HG03378 (cell line): ENCODE measurements at regions not wholly inside any gene's neighbourhood (a gene's known extent, or its start where the extent isn't known, plus 50 kb on each side); places are given as distances from the start of the nearest gene placed in this dataset.
"Not testable (repeated sequence)": the region's sequence is repeated elsewhere in the genome, so short reads cannot be mapped to it uniquely, and the experiment has no call there.

Experiments
- ATAC-seq: cut with Tn5 transposase; IDR thresholded peaks from one replicate; pipeline ENCODE4 v1.9.1; 2021; ENCODE audit warnings: mild to moderate bottlenecking, moderate library complexity; ENCODE audit not compliant: unreplicated experiment

DNA sequence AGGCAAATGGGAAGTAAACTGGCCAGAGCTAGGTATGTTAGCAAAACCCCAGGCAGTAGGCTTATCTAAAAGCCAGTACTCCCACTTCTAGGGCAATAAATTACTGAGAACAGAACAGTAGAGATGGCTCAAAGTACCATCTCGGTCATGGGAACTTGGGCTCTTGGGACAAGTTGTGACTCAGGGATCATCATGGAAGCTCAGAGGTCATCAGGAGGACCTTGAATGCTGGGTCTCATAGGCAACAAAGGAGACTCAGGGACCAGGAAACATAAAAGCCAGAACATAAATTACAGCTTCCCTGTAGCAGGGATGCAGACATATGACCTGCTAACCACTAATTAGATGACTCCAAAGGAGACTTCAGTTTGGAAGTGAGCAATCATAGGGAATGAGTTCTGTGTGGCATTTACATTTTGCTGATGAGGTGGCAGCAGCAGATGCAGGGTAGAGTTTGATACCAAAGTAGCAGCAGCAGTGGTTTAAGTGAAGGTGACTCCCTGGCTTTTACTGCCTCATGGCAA, 97.6 kb upstream of the SCAF11 start:
- ATAC-seq: no peak

DNA sequence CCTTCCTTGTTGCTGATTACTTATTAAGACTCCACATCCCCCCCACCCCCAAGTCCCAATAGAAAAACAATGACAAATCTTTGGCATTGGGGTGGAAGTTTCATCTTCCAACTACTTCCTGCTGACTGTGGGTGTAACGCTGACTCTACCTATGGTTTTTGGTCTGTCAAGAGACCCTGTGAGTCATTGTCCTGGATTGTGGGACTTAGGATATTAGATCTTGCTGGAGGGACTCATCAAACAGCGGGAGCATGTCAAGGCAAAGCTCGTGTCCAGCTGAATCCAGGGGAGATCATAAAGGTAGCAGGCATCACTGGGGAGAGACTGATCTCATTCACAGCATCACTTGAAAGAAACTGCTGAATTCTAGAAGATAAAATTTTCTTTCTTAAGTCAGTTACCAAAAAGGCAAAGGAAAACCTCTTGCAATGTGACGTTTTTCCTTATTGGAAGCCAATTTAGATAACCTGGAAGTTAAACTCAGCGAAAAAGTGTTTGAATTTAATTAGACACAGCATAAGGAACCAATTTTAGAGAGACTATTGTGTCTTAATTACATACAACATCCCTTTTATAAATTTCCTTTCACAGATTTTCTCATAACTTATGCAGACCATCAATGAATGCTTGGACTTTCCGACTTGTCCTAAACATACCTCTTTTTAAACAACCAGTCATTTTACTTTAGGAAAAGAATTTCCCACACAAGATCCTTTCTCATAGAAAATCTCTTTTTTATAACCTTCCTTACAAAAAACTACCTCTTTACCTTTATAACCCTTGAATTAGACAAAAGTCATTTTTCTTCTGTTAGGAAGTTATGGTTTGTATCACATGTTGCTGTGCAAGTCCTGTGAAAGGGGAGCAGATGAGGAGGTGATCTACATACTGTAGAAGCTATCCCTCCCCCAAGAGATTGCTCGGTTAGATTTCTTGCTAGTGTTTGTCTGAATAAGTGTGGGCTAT, 94.6 kb upstream of the SCAF11 start:
- ATAC-seq: no peak

DNA sequence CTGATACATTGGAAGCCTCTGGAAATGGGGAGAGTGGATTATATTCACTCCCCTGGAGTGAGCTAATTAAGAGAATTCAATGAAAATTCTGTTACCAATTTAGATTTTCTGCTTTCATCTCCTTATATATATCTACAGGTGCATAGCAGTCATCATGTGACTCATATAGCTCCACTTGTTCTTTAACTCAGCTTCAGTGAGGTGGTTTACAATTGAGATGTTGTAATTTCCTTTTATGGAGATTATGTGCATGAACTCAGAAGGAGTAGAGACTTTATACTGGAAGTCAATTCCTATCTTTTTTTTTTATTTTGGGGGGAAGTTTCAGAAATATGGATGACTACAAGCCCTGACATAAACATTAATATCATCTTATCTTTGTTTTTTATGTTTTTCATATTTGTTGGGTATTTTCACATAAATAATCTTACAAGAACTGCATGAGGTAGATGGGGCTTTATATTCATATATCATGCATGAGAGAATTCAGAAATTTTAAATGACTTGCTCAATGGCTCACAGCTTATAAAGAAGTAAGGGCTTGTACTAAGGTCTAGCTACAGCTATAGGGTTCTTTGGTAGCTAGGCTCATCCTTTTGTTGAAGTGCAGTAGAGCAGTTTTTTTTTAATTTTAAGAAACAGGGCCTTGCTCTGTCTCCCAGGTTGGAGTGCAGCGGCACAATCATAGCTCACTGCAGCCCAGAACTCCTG, 92.3 kb upstream of the SCAF11 start:
- no peak for ATAC-seq

DNA sequence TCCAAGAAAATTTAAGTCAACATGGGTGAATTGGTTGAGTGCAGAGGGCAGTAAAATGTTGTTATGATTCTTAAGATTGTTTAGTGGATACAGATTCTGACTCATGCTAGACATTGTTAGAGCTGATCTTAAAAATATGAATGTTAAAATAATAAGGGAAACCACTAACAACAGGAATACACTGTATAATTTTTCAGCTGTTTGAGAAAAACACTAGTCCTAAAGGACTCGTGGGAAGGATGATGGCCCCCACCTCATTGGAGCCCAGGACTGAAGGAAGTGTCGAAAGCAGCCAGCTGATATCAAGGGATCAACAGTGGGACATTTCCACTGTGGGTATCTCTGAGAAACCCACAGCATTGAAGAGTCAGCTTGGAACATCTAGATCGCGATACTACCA, 82.9 kb upstream of the SCAF11 start:
- ATAC-seq: no peak

DNA sequence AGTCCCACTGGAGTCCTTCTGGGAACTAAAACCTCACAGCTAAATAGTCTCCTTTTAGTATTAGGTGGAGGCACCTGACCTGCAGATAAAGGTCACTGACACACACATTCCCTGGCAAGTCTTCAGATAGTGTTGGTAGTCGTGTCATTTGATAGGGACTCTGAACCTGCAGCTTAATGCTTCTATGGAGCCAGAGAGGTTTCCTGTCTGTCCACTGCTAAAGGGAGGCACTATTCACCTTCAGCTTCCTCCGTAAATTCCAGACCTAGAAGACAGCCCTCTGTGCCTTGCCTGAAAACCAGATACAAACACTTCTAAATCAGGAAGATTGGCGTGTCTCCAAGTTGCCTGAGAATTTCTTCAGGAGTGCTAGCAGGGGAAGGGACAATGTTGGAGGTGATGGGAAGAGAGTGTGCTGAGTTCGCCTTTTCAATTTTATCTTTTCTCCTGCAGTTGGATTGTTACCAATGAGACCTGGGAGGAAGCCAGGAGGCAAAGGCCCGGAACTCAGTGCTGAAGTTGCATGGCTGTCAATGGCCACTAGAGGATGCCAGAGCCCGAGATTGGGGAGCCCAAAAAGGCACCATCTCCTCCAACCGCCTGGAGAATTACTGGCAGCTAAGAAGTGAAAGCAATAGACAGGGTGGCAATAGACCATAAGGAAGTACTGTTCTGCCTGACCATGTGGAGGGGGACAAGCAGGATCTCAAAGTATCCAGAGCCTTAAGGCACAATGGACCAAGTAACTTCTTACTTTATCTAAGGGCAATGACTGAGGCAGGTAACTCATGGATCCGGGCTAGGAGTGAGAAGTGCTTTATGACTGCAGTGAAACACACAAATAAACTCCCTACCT, 81.6 kb upstream of the SCAF11 start:
- ATAC-seq: peak; percentile 94

DNA sequence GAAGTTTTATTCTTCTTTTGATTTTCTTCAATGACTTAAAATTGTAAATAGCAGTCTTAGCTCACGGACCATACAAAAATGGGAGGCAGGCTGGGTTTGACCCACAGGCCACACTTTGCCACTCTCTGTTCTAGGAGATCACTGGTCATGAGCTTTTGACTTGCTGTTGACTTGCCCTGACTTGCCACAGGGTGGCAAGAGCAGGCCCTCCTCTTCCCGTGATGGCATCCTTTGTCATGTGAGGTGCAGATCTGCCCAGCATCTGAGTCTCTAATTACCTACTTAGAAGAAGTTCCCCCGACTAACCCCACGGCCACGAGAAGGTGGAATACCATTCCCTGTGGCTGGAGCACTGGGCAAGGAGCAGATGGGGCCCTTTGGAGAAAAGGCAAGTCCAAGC, 81.0 kb upstream of the SCAF11 start:
- ATAC-seq: no peak

DNA sequence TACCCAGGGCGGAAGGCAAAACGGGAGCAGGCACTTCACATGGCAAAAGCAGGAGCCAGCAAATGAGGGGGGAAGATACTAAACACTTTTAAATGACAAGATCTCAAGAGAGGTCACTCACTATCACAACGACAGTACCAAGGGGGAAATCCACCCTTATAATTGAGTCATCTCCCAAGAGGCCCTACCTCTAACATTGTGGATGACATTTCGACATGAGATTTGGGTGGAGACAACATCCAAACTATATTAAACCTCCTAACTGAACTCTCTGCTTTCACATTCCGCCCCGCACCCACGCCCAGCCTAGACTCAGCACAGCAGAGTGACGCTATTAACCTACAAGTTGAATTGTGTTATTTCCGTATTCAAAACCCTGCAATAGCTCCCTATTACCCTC, 76.7 kb upstream of the SCAF11 start:
- no peak for ATAC-seq

DNA sequence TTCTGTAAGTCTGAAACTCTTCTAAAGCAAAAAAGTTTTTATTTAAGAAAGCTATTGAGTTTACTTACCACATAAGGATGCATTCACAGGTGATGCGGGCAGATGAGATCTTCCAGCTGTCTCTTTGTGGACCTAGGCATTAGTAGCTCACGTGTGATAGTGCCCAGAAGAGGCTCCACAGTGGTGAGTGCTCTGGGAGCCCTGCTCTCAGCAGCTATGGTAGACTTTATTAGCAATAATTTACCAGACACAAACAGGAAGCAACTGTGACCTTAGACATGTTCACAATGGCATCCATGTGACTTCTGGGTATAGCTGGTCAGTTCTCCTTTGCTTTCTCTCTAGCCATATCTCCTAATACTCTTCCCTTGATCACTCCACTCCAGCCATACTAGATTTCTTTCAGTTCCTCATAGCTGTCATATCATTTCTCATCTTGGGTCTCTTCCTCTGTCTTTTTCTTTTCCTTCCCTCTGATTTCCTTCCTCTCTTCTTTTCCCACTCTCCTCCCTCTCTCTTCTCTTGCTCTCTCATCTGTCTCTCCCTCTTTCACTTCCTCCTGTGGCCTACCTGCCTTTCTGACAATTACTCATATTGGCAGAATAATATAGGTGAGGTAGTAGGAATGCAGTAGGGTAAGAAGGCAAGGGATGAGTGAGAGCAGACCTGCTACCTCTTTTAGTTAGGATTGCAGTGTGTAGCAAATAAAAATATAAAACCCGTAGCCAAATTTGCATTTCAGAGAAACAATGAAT, 75.2 kb upstream of the SCAF11 start:
- ATAC-seq: peak; percentile 82

DNA sequence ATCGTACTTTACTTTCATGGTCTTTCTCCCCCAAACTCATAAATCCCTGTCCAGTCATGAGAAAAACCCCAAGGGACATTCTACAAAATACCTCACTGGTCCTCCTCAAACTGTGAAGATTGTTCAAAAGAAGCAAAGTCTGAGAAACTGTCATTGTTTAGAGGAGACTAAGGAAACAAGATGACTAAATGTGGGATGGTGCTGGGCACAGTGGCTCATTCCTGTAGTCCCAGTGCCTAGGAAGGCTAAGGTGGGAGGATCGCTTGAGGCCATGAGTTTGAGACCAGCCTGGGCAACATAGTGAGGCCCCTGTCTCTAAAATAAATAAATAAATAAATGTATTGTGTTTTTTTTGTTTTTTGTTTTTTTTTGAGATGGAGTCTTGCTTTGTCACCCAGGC, 74.2 kb upstream of the SCAF11 start:
- no peak for ATAC-seq

DNA sequence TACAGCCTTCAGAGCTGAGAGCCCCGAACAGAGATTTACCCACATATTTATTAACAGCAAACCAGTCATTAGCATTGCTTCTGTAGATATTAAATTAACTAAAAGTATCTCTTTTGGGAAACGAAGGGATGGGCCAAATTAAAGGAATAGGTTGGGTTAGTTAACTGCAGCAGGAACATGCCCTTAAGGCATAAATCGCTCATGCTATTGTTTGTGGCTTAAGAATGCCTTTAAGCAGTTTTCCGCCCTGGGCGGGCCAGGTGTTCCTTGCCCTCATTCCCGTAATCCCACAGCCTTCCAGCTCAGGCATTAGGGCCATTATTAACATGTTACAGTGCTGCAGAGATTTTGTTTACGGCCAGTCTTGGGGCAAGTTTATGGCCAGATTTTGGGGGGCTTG, 68.3 kb upstream of the SCAF11 start:
- not testable (repeated sequence) for ATAC-seq

DNA sequence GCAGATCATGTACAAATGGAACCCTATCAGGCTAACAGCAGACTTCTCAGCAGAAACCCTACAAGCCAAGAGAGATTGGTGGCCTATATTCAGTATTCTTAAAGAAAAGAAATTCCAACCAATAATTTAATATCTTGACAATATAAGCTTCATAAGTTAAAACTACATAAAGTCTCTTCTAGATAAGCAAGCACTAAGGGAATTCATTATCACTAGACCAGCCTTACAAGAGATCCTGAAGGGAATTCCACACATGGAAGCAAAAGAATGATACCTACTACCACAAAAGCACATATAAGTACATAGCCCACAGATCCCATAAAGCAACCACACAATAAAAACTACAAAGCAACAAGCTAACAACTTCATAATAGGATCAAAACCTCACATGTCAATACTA, 60.4 kb upstream of the SCAF11 start:
- ATAC-seq: no peak

DNA sequence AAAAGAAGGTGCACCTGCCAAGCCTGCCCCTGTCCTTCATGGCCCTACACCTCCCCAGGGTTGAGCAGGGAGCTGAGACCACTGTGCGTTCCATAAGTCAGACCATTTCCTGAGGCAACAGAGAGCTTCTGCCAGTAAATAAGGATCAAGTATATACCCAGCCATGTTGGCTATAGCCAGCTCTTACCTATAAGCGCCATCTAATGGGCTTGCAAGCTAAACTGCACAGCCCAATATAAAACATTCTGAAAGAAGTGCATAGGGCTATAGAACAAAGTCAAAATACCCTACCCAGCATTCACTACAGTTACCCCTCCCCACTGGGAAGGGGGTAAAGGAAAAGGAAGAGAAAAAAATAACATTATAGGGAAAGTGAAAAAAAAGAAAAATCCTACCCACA, 59.3 kb upstream of the SCAF11 start:
- ATAC-seq: no peak

DNA sequence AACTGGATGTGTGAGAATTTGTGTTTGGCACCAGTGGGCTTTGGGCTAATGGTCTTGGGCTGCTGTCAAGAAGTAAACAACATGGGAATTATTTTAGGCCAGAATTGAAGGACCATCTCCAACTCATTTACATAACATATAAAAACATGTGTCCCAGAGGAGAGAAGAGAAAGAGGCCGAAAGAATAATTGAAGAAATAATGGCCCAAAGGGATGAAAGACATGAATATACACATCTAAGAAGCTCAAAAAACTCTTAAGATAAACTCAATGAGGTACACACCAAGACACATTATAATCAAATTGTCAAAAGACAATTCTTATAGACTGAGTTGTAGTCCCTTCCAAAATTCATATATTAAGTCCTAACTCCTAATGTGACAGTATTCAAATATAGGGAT, 56.1 kb upstream of the SCAF11 start:
- no peak for ATAC-seq

DNA sequence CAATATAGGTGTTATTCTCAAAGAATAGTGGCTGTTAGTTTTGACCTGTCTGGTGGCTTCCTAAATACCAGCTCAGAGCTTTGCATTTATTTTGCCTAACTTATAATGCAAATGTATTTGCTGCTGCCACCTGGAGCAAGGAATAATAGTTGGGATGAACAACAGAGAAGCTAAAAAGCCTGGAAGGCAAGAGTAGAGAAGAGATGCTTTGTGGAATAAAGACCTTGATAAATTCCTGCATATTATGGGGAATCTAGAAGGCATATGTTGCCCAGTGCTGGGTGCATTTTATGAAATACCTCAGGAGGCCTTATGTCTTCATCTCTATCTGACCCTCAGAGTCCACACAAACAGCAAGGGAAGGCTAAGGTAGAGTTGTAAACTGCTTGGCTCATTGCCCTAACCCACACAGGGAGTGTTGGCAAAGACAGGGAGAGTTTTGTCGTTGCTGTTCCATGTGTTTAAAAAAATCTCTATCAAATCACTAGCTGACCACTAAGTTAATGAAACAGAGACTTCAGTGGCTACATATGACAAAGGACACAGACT, 53.7 kb upstream of the SCAF11 start:
- no peak for ATAC-seq
